Keratinocyte (primary cell): ENCODE measurements at regions not wholly inside any gene's neighbourhood (a gene's known extent, or its start where the extent isn't known, plus 50 kb on each side); places are given as distances from the start of the nearest gene placed in this dataset.

Experiments
- DNase-seq: peaks from one replicate; pipeline ENCODE4 v3.0.0-alpha.2; 2011; ENCODE audit warnings: low read depth, missing footprints, low spot score
- FAIRE-seq: peaks from 2 replicates; lab custom pipeline; 2011; peaks lifted over from hg19 to GRCh38; lab: Jason Lieb, UNC
- H2AFZ ChIP-seq: 2 replicates; pipeline ENCODE4 v1.6.0; 2012; ENCODE audit warnings: low read length, control low read depth, inconsistent platforms; ENCODE audit not compliant: control insufficient read depth
- H3K27ac ChIP-seq: 2 replicates; pipeline ENCODE4 v1.5.1; 2011; ENCODE audit warnings: low read length; ENCODE audit not compliant: control insufficient read depth, insufficient read depth
- H3K27me3 ChIP-seq: 3 replicates; pipeline ENCODE4 v1.6.0; 2011; ENCODE audit warnings: low read length; ENCODE audit not compliant: control insufficient read depth, insufficient read depth; ENCODE audit errors: extremely low read depth
- H3K36me3 ChIP-seq, 2 experiments: 2 replicates in 1 of 2; 3 replicates in 1 of 2; pipeline ENCODE4 v1.5.1; 2011; ENCODE audit warnings: low read length in 2 of 2, mild to moderate bottlenecking in 1 of 2; ENCODE audit not compliant: control insufficient read depth in 2 of 2, insufficient read depth in 2 of 2; ENCODE audit errors: extremely low read depth in 1 of 2
- H3K4me1 ChIP-seq: 3 replicates; pipeline ENCODE4 v1.5.1; 2011; ENCODE audit warnings: low read length; ENCODE audit not compliant: control insufficient read depth, insufficient read depth; ENCODE audit errors: extremely low read depth
- H3K4me2 ChIP-seq: 3 replicates; pipeline ENCODE4 v1.6.0; 2011; ENCODE audit warnings: low read depth, low read length; ENCODE audit not compliant: control insufficient read depth, insufficient read depth; ENCODE audit errors: extremely low read depth
- H3K4me3 ChIP-seq, 3 experiments: fragments of 200-600 bp in 1 of 3; sonication (generic) in 1 of 3; 2 replicates in 2 of 3; 3 replicates in 1 of 3; pipeline ENCODE4 v1.5.1; 2011 to 2016; ENCODE audit warnings: low read length in 3 of 3, mild to moderate bottlenecking in 3 of 3, control low read depth in 2 of 3, inconsistent platforms in 1 of 3, low read depth in 1 of 3, mixed read lengths in 1 of 3, mixed run types in 1 of 3, moderate library complexity in 1 of 3; ENCODE audit not compliant: control insufficient read depth in 2 of 3, insufficient read depth in 2 of 3; ENCODE audit errors: extremely low read depth in 1 of 3
- H3K79me2 ChIP-seq: 2 replicates; pipeline ENCODE4 v1.6.0; 2012; ENCODE audit warnings: low read length; ENCODE audit not compliant: control insufficient read depth, insufficient read depth
- H3K9ac ChIP-seq: 3 replicates; pipeline ENCODE4 v1.6.0; 2011; ENCODE audit warnings: low read length; ENCODE audit not compliant: control insufficient read depth, insufficient read depth; ENCODE audit errors: extremely low read depth
- H3K9me1 ChIP-seq: 3 replicates; pipeline ENCODE4 v1.6.0; 2011; ENCODE audit warnings: low read length; ENCODE audit not compliant: control insufficient read depth, insufficient read depth; ENCODE audit errors: extremely low read depth
- H3K9me3 ChIP-seq: 2 replicates; pipeline ENCODE4 v1.5.1; 2012; ENCODE audit warnings: low read depth, low read length; ENCODE audit not compliant: control insufficient read depth
- H4K20me1 ChIP-seq: 3 replicates; pipeline ENCODE4 v1.6.0; 2011; ENCODE audit warnings: low read length; ENCODE audit not compliant: control insufficient read depth, insufficient read depth; ENCODE audit errors: extremely low read depth
- CTCF ChIP-seq, 3 experiments: IDR thresholded peaks in 1 of 3; conservative IDR thresholded peaks in 1 of 3; optimal IDR thresholded peaks in 1 of 3; 2 replicates in 2 of 3; 3 replicates in 1 of 3; pipeline versions ENCODE3 to v1.5.1; 2011; ENCODE audit warnings: low read length in 3 of 3, mild to moderate bottlenecking in 3 of 3, moderate library complexity in 2 of 3, control low read depth in 1 of 3, inconsistent platforms in 1 of 3; ENCODE audit not compliant: insufficient read depth in 2 of 3; ENCODE audit errors: extremely low read depth in 1 of 3
- EZH2 ChIP-seq: IDR thresholded peaks from one replicate; pipeline ENCODE4 v1.6.1; 2012; ENCODE audit warnings: inconsistent platforms, mild to moderate bottlenecking, low read length, moderate library complexity
- dilution Hi-C: fragments of 300-500 bp; cut with MboI; formaldehyde crosslinking; loops from one replicate; pipeline ENCODE4 v1.7.0; 2020; ENCODE audit warnings: low sequenced_read_pairs; ENCODE audit not compliant: extremely low pct_ligation_motif_present

DNA sequence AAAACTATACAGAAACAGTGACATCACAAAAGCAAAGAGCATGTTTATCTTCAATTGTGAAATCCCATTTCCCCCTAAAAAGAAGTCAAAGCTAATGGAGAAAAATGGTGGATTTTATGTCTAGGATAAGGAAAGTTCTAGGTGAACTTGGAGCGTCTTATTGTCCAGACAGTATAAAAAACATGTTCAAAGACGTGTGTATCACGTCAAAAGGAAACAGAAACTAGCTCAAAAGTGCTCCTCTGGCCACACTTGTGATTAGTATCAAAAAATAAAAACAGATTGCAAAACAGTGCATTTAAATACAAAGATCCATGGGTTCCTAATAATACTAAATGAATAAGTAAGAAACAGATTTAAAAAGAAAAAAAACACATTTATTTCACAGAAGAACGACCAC is 568.9 kb downstream of the ANXA1 start:
- Histone ChIP-seq H3K27me3 (no peaks in the 10 kb centered on the region), H3K27ac (no peak overlapping the region), H4K20me1 (no peaks in the 10 kb centered on the region), H3K4me2 (no peak overlapping the region), H3K9me1 (no peaks in the 10 kb centered on the region), H3K36me3 (no peaks in the 10 kb centered on the region), H3K4me1 (no peaks in the 10 kb centered on the region), H2AFZ (no peak overlapping the region), H3K9ac (no peak overlapping the region), H3K9me3 (no peaks in the 10 kb centered on the region), H3K79me2 (no peaks in the 10 kb centered on the region), H3K4me3 (no peak overlapping the region)
- TF ChIP-seq EZH2 (no peak), CTCF (optimal IDR thresholded peaks at IDR 0.05 in 1 of 3, IDR thresholded peaks at IDR 0.05 in 1 of 3, conservative IDR thresholded peaks at IDR 0.05 in 1 of 3; ENCODE audit: extremely low read depth in 1 of 3, insufficient read depth in 2 of 3, low read length in 3 of 3) (no peak)
- no peak for FAIRE-seq
- no peak for DNase-seq
- dilution Hi-C loops = no loop called here

DNA sequence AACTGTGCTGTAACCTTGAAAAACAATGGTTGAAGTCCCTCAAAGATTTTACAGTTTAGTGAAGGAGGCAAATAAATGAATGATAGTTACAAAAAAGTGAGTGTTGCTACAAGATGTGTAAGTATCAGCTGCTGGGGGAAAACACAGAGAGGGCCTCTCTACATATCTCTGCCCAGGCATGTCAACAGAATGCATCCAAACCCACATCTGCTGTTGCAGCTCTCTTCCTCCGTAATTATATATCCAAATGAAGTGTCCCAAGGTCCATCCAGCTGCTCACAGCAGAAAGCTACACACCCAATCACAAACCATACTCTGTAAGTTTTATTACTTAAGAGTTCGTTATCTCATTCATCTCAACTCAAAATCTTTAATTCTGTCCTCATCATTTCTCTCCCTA is 584.6 kb downstream of the ANXA1 start:
- FAIRE-seq = no peak

More for the DNA sequence above, 584.6 kb downstream of the ANXA1 start:
- Histone ChIP-seq H3K4me3 (no peak overlapping the region), H3K9me3 (no peaks in the 10 kb centered on the region), H3K4me1 (no peaks in the 10 kb centered on the region), H3K9me1 (no peaks in the 10 kb centered on the region), H3K27me3 (no peaks in the 10 kb centered on the region), H3K27ac (no peak overlapping the region), H4K20me1 (no peaks in the 10 kb centered on the region), H2AFZ (peak overlapping the region; percentile 53), H3K4me2 (no peak overlapping the region), H3K9ac (no peak overlapping the region), H3K36me3 (no peaks in the 10 kb centered on the region), H3K79me2 (no peaks in the 10 kb centered on the region)
- TF ChIP-seq CTCF (optimal IDR thresholded peaks at IDR 0.05 in 1 of 3, IDR thresholded peaks at IDR 0.05 in 1 of 3, conservative IDR thresholded peaks at IDR 0.05 in 1 of 3; ENCODE audit: extremely low read depth in 1 of 3, insufficient read depth in 2 of 3, low read length in 3 of 3) (no peak), EZH2 (no peak)
- no peak for DNase-seq
- dilution Hi-C loops = no loop called here
